Ovary (tissue), 3 donors: ENCODE measurements at regions not wholly inside any gene's neighbourhood (a gene's known extent, or its start where the extent isn't known, plus 50 kb on each side); places are given as distances from the start of the nearest gene placed in this dataset.

Experiments used
- POLR2A ChIP-seq: fragments of 450-650 bp; IDR thresholded peaks from one replicate; pipeline ENCODE4 v1.6.1; 2017; ENCODE audit warnings: antibody characterized with exemption, mild to moderate bottlenecking, moderate library complexity
- TF ChIP-seq, protein P1 (sequence below), 3 donors: fragments of 450-650 bp in 2 of 3; fragments of 200-600 bp in 1 of 3; IDR thresholded peaks; one replicate each; pipeline versions ENCODE4 v1.5.1 to v1.8.0; 2016 to 2022; ENCODE audit warnings: antibody characterized with exemption in 3 of 3, mild to moderate bottlenecking in 1 of 3
- donor health status: DM: no; HTN: no; CAD: no.

DNA sequence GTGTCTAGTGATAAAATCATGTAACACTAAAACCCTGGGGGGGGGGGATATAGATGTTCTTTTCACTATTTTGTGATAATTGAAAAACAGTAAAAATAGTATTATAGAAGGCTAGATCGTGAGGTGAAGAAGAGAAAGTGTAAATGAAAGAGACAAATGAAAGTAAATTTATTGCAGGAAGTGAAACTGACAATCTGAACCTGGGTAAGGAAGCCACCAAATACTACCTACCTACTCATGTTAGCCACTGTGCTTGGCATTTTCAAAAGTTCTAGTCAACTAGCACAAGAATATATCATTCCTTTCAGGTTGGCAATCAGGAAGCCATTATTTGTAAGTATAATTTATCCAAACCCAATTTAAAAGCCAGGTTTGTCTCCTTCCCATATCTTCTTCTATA is 1366.1 kb downstream of the FAM133A start:
- TF ChIP-seq, protein P1, sequence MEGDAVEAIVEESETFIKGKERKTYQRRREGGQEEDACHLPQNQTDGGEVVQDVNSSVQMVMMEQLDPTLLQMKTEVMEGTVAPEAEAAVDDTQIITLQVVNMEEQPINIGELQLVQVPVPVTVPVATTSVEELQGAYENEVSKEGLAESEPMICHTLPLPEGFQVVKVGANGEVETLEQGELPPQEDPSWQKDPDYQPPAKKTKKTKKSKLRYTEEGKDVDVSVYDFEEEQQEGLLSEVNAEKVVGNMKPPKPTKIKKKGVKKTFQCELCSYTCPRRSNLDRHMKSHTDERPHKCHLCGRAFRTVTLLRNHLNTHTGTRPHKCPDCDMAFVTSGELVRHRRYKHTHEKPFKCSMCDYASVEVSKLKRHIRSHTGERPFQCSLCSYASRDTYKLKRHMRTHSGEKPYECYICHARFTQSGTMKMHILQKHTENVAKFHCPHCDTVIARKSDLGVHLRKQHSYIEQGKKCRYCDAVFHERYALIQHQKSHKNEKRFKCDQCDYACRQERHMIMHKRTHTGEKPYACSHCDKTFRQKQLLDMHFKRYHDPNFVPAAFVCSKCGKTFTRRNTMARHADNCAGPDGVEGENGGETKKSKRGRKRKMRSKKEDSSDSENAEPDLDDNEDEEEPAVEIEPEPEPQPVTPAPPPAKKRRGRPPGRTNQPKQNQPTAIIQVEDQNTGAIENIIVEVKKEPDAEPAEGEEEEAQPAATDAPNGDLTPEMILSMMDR (IDR thresholded peaks at IDR 0.05), result no peak
- TF ChIP-seq POLR2A, result no peak
